Tibial artery (tissue), 4 donors: ENCODE measurements at regions not wholly inside any gene's neighbourhood (a gene's known extent, or its start where the extent isn't known, plus 50 kb on each side); places are given as distances from the start of the nearest gene placed in this dataset.

Experiments used
- DNase-seq, 2 donors: peaks; one replicate each; pipeline ENCODE4 v3.0.0-alpha.2; 2019
- H3K27ac ChIP-seq, 2 donors: fragments of 200-600 bp; sonication (generic) in 1 of 2; 1 replicate in 1 of 2; 2 replicates in 1 of 2; pipeline ENCODE4 v1.5.1; 2018 to 2019; ENCODE audit warnings: mild to moderate bottlenecking in 1 of 2
- H3K27me3 ChIP-seq, 2 donors: fragments of 200-600 bp; sonication (generic) in 1 of 2; one replicate each; pipeline versions ENCODE4 v1.5.1 to v1.6.0; 2016 to 2019
- H3K36me3 ChIP-seq, 3 donors: fragments of 200-600 bp; sonication (generic) in 2 of 3; one replicate each; pipeline ENCODE4 v1.5.1; 2016 to 2019; ENCODE audit warnings: mild to moderate bottlenecking in 2 of 3
- H3K4me1 ChIP-seq, 4 donors: fragments of 200-600 bp; sonication (generic) in 2 of 4; 1 replicate in 3 of 4; 2 replicates in 1 of 4; pipeline ENCODE4 v1.5.1; 2016 to 2019
- H3K4me3 ChIP-seq, 2 donors: fragments of 200-600 bp; sonication (generic) in 1 of 2; 1 replicate in 1 of 2; 2 replicates in 1 of 2; pipeline ENCODE4 v1.5.1; 2018 to 2019; ENCODE audit warnings: mild to moderate bottlenecking in 2 of 2
- H3K9me3 ChIP-seq, 3 donors: fragments of 200-600 bp; sonication (generic) in 1 of 3; one replicate each; pipeline ENCODE4 v1.5.1; 2016 to 2019
- CTCF ChIP-seq, 2 experiments: fragments of 200-600 bp in 1 of 2; fragments of 450-650 bp in 1 of 2; IDR thresholded peaks; one replicate each; pipeline ENCODE4 v1.5.1; 2017 to 2019; ENCODE audit warnings: antibody characterized with exemption in 2 of 2, mild to moderate bottlenecking in 1 of 2, moderate library complexity in 1 of 2
- intact Hi-C: fragments of 100-400 bp; cut with DNase I; formaldehyde crosslinking; loops from one replicate; pipeline ENCODE4 v1.15.0; 2023; ENCODE audit warnings: low total_unique reads

GRCh38 chr2:76252704-76253103 lies 542.0 kb upstream of the GCFC2 start:
- intact Hi-C loops: no loop called here
- Histone ChIP-seq H3K27ac (no peak overlapping the region), H3K4me1 (no peaks in the 10 kb centered on the region), H3K9me3 (no peaks in the 10 kb centered on the region), H3K4me3 (no peak overlapping the region), H3K36me3 (no peaks in the 10 kb centered on the region), H3K27me3 (no peaks in the 10 kb centered on the region)
- no peak for DNase-seq
- no peak for TF ChIP-seq CTCF (IDR thresholded peaks at IDR 0.05)

DNA sequence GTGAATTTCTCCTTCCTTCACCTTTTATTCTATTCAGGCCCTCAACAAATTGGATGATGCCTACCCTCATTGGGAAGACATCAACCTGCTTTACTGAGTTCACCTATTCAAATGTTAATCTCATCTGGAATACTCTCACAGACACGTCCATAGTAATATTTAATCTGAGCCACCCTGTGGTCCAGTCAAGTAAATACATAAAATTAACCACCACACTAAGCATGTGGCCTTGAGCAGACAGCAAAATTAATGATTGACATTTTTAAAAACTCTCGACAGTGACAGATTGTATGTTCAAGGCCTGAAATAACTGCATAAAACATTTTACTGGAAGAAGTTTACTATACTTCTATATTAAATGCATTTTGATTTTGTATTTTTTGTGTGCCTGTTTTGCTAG lies 540.6 kb upstream of the GCFC2 start:
- Histone ChIP-seq H3K27me3 (no peaks in the 10 kb centered on the region), H3K4me1 (no peaks in the 10 kb centered on the region), H3K27ac (no peak overlapping the region), H3K4me3 (no peak overlapping the region), H3K36me3 (no peaks in the 10 kb centered on the region), H3K9me3 (no peaks in the 10 kb centered on the region)
- intact Hi-C loops: no loop called here
- DNase-seq: no peak
- no peak for TF ChIP-seq CTCF (IDR thresholded peaks at IDR 0.05)

DNA sequence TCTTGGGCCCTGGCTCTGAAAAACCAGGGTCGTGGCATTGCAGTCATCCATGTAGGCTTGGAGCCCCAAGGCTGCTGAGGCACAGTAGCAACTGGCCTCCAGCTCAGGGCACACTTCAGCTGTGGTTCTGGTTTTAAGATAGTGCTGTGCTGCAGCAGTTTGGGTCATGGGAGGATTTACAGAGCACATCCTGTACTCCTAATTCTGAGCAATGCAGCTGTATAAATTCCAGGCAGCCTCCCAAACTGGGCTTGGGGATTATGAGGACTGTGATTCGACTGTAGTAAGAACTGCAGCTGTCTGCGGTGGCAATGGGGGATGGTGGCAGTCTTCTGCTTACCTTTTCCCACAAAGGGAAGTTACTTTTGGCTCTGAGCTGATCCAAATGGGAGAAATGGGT lies 536.3 kb upstream of the GCFC2 start:
- TF ChIP-seq CTCF (IDR thresholded peaks at IDR 0.05): no peak
- intact Hi-C loops: no loop called here
- Histone ChIP-seq H3K4me1 (no peaks in the 10 kb centered on the region), H3K9me3 (no peaks in the 10 kb centered on the region), H3K4me3 (no peak overlapping the region), H3K27me3 (no peaks in the 10 kb centered on the region), H3K27ac (no peak overlapping the region), H3K36me3 (no peaks in the 10 kb centered on the region)
- DNase-seq: no peak

GRCh38 chr2:76211991-76212985 lies 501.6 kb upstream of the GCFC2 start:
- no peak overlapping the region for H3K4me3 ChIP-seq
- H3K4me1 ChIP-seq: no peaks in the 10 kb centered on the region
- TF ChIP-seq CTCF (IDR thresholded peaks at IDR 0.05): no peak
- intact Hi-C loops: no loop called here
- H3K9me3 ChIP-seq: peaks cover 0 to 2% (median 0%) of the 10 kb centered on the region in 3 donors
- H3K36me3 ChIP-seq: no peaks in the 10 kb centered on the region
- no peak overlapping the region for H3K27ac ChIP-seq
- H3K27me3 ChIP-seq: no peaks in the 10 kb centered on the region
- no peak for DNase-seq

DNA sequence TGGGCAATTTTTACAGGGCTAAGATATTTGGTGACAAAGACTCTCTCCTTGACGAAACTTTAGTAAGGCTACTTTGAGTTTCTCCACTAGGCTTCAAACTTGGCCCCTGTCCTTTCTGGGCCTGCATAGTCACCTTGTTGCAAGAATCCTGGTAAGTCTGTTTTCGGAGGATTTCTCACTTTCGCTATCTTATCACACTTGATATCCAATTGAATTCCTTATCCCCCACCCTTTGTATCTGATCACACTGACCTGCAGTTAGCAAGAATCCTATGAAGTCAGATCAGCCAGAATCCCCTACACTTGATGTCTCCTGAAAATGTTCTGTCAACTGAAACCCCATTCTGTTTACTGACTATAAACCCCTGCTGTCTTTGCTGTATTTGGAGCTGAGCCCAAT lies 499.8 kb upstream of the GCFC2 start:
- Histone ChIP-seq H3K36me3 (no peaks in the 10 kb centered on the region), H3K27ac (no peak overlapping the region), H3K27me3 (no peaks in the 10 kb centered on the region), H3K4me1 (no peaks in the 10 kb centered on the region), H3K4me3 (no peak overlapping the region), H3K9me3 (no peaks in the 10 kb centered on the region)
- intact Hi-C loops: no loop called here
- TF ChIP-seq CTCF (IDR thresholded peaks at IDR 0.05): no peak
- no peak for DNase-seq
